ENCODE measurements at regions not wholly inside any gene's neighbourhood (a gene's known extent, or its start where the extent isn't known, plus 50 kb on each side); places are given as distances from the start of the nearest gene placed in this dataset.

- H3K4me3 ChIP-seq (ENCODE audit: low read depth, low read length), result no peak overlapping the region
- DNase-seq (ENCODE audit: low read depth), result no peak
- no peak for TF ChIP-seq CTCF (IDR thresholded peaks at IDR 0.05; ENCODE audit: control insufficient read depth, extremely low read depth, insufficient read depth)
Measured at GRCh38 chr3:23099021-23099420, 104.1 kb upstream of the UBE2E2 start.

- no peak for DNase-seq (ENCODE audit: low read depth)
- TF ChIP-seq CTCF (IDR thresholded peaks at IDR 0.05; ENCODE audit: control insufficient read depth, extremely low read depth, insufficient read depth), result no peak
- no peak overlapping the region for H3K4me3 ChIP-seq (ENCODE audit: low read depth, low read length)
Measured at GRCh38 chr3:23099677-23100076, 103.5 kb upstream of the UBE2E2 start.

- H3K4me3 ChIP-seq (ENCODE audit: low read depth, low read length), result no peak overlapping the region
- DNase-seq (ENCODE audit: low read depth), result no peak
- TF ChIP-seq CTCF (IDR thresholded peaks at IDR 0.05; ENCODE audit: control insufficient read depth, extremely low read depth, insufficient read depth), result no peak
Measured at GRCh38 chr3:23100106-23100505, 103.0 kb upstream of the UBE2E2 start.

- TF ChIP-seq CTCF (IDR thresholded peaks at IDR 0.05; ENCODE audit: control insufficient read depth, extremely low read depth, insufficient read depth), result no peak
- DNase-seq (ENCODE audit: low read depth), result no peak
- no peak overlapping the region for H3K4me3 ChIP-seq (ENCODE audit: low read depth, low read length)
Measured at GRCh38 chr3:23103764-23104163, 99.4 kb upstream of the UBE2E2 start.

GRCh38 chr3:23105048-23105447 is 98.1 kb upstream of the UBE2E2 start:
- no peak overlapping the region for H3K4me3 ChIP-seq (ENCODE audit: low read depth, low read length)
- TF ChIP-seq CTCF (IDR thresholded peaks at IDR 0.05; ENCODE audit: control insufficient read depth, extremely low read depth, insufficient read depth), result no peak
- no peak for DNase-seq (ENCODE audit: low read depth)

GRCh38 chr3:23106666-23107065 is 96.5 kb upstream of the UBE2E2 start:
- TF ChIP-seq CTCF (IDR thresholded peaks at IDR 0.05; ENCODE audit: control insufficient read depth, extremely low read depth, insufficient read depth), result no peak
- DNase-seq (ENCODE audit: low read depth), result no peak
- H3K4me3 ChIP-seq (ENCODE audit: low read depth, low read length), result no peak overlapping the region

- no peak for TF ChIP-seq CTCF (IDR thresholded peaks at IDR 0.05; ENCODE audit: control insufficient read depth, extremely low read depth, insufficient read depth)
- no peak for DNase-seq (ENCODE audit: low read depth)
- no peak overlapping the region for H3K4me3 ChIP-seq (ENCODE audit: low read depth, low read length)
Measured at GRCh38 chr3:23107221-23107620, 95.9 kb upstream of the UBE2E2 start.

Data from LNCaP clone FGC (cell line).